Fibroblast of mammary gland (primary cell): ENCODE measurements at regions not wholly inside any gene's neighbourhood (a gene's known extent, or its start where the extent isn't known, plus 50 kb on each side); places are given as distances from the start of the nearest gene placed in this dataset.

Source experiments
- DNase-seq: peaks from one replicate; pipeline ENCODE4 v3.0.0-alpha.2; 2010; ENCODE audit warnings: low read depth
- H3K4me3 ChIP-seq: 2 replicates; pipeline ENCODE4 v1.5.1; 2011; ENCODE audit warnings: low read depth, mild to moderate bottlenecking, low read length, moderate library complexity; ENCODE audit not compliant: control insufficient read depth
- CTCF ChIP-seq: conservative IDR thresholded peaks from 2 replicates; pipeline ENCODE4 v1.5.1; 2011; ENCODE audit warnings: low read depth, low read length, inconsistent platforms; ENCODE audit not compliant: control insufficient read depth, insufficient read depth

GRCh38 chr9:91494751-91495150, 71.1 kb upstream of the NFIL3 start:
- DNase-seq: no peak
- no peak for TF ChIP-seq CTCF
- no peak overlapping the region for H3K4me3 ChIP-seq

- TF ChIP-seq CTCF: no peak
- DNase-seq: no peak
- no peak overlapping the region for H3K4me3 ChIP-seq
These were observed 68.6 kb upstream of the NFIL3 start for GRCh38 chr9:91492237-91492636.

GRCh38 chr9:91491624-91492023, 68.0 kb upstream of the NFIL3 start:
- no peak for TF ChIP-seq CTCF
- H3K4me3 ChIP-seq: no peak overlapping the region
- no peak for DNase-seq

GRCh38 chr9:91489361-91489899, 65.8 kb upstream of the NFIL3 start:
- peak; percentile 19 for DNase-seq
- TF ChIP-seq CTCF: no peak
- H3K4me3 ChIP-seq: no peak overlapping the region

GRCh38 chr9:91488341-91488740, 64.7 kb upstream of the NFIL3 start:
- no peak overlapping the region for H3K4me3 ChIP-seq
- no peak for TF ChIP-seq CTCF
- DNase-seq: peak; percentile 25

GRCh38 chr9:91486699-91487497, 63.3 kb upstream of the NFIL3 start:
- H3K4me3 ChIP-seq: no peak overlapping the region
- TF ChIP-seq CTCF: no peak
- DNase-seq: peak; percentile 65
